Stimulated activated naive CD8-positive, alpha-beta T cell treated with anti-CD3 and anti-CD28 coated beads, Interleukin-15, amount 100 ng/mL, for 72 hours (primary cell): ENCODE measurements at regions not wholly inside any gene's neighbourhood (a gene's known extent, or its start where the extent isn't known, plus 50 kb on each side); places are given as distances from the start of the nearest gene placed in this dataset.
"Not testable (repeated sequence)": the region's sequence is repeated elsewhere in the genome, so short reads cannot be mapped to it uniquely, and the experiment has no call there.

Experiments used
- ATAC-seq: fragments of 150-1000 bp; cut with Tn5 transposase; 2 replicates; pipeline ENCODE4 v1.10.0; 2021; ENCODE audit warnings: mild to moderate bottlenecking, moderate library complexity
- DNase-seq, 2 donors: peaks; one replicate each; pipeline ENCODE4 v3.0.0; 2021 to 2022
- H3K27ac Mint-ChIP-seq, 2 donors: one replicate each; pipeline ENCODE4 v1.8.0; 2022; ENCODE audit warnings: mild to moderate bottlenecking in 2 of 2, mixed read lengths in 2 of 2, moderate library complexity in 2 of 2
- H3K27me3 Mint-ChIP-seq: one replicate; pipeline ENCODE4 v1.8.0; 2022; ENCODE audit warnings: mixed read lengths
- H3K4me1 Mint-ChIP-seq: one replicate; pipeline ENCODE4 v1.8.0; 2022; ENCODE audit warnings: mild to moderate bottlenecking, mixed read lengths
- H3K4me3 Mint-ChIP-seq, 2 donors: one replicate each; pipeline ENCODE4 v1.8.0; 2022; ENCODE audit warnings: mild to moderate bottlenecking in 2 of 2, mixed read lengths in 2 of 2, moderate library complexity in 1 of 2
- H3K9me3 Mint-ChIP-seq, 2 donors: one replicate each; pipeline ENCODE4 v1.8.0; 2022; ENCODE audit warnings: mixed read lengths in 2 of 2

- ATAC-seq (no peak), DNase-seq (no peak)
- no peak overlapping the region for H3K4me3 Mint-ChIP-seq
- peaks cover 17 to 19% of the 10 kb centered on the region in 2 donors for H3K9me3 Mint-ChIP-seq
- H3K27me3 Mint-ChIP-seq = no peaks in the 10 kb centered on the region
- no peaks in the 10 kb centered on the region for H3K4me1 Mint-ChIP-seq
- no peak overlapping the region for H3K27ac Mint-ChIP-seq
Measured at GRCh38 chr11:37280200-37280599, 682.2 kb upstream of the RAG2 start.

- ATAC-seq = no peak
- no peaks in the 10 kb centered on the region for H3K27me3 Mint-ChIP-seq
- peaks cover 16 to 17% of the 10 kb centered on the region in 2 donors for H3K9me3 Mint-ChIP-seq
- no peak for DNase-seq
- no peak overlapping the region for H3K27ac Mint-ChIP-seq
- H3K4me1 Mint-ChIP-seq = no peaks in the 10 kb centered on the region
- no peak overlapping the region for H3K4me3 Mint-ChIP-seq
Measured at GRCh38 chr11:37277896-37278465, 679.9 kb upstream of the RAG2 start.

GRCh38 chr11:37264783-37265182 is 666.7 kb upstream of the RAG2 start:
- Mint-ChIP-seq H3K9me3 (peaks cover 0 to 10% of the 10 kb centered on the region in 2 donors), H3K27ac (no peak overlapping the region), H3K27me3 (no peaks in the 10 kb centered on the region), H3K4me3 (no peak overlapping the region), H3K4me1 (no peaks in the 10 kb centered on the region)
- ATAC-seq (no peak), DNase-seq (no peak)

- Mint-ChIP-seq H3K27me3 (no peaks in the 10 kb centered on the region), H3K9me3 (peaks cover 0 to 10% of the 10 kb centered on the region in 2 donors), H3K4me1 (no peaks in the 10 kb centered on the region), H3K27ac (no peak overlapping the region), H3K4me3 (no peak overlapping the region)
- DNase-seq (no peak), ATAC-seq (no peak)
Measured at GRCh38 chr11:37264060-37264459, 666.0 kb upstream of the RAG2 start.

- H3K27me3 Mint-ChIP-seq, H3K27ac Mint-ChIP-seq, DNase-seq, ATAC-seq, H3K4me3 Mint-ChIP-seq, H3K4me1 Mint-ChIP-seq: not testable (repeated sequence)
- H3K9me3 Mint-ChIP-seq = peaks cover 1 to 12% of the 10 kb centered on the region in 2 donors
Measured at GRCh38 chr11:37263467-37263866, 665.4 kb upstream of the RAG2 start.

GRCh38 chr11:37259734-37260133 is 661.7 kb upstream of the RAG2 start:
- DNase-seq (no peak), ATAC-seq (no peak)
- H3K9me3 Mint-ChIP-seq = peaks cover 7 to 13% of the 10 kb centered on the region in 2 donors
- H3K4me3 Mint-ChIP-seq = no peak overlapping the region
- no peaks in the 10 kb centered on the region for H3K27me3 Mint-ChIP-seq
- no peak overlapping the region for H3K27ac Mint-ChIP-seq
- H3K4me1 Mint-ChIP-seq = no peaks in the 10 kb centered on the region

GRCh38 chr11:37248145-37248544 is 650.1 kb upstream of the RAG2 start:
- Mint-ChIP-seq H3K4me3 (no peak overlapping the region), H3K27me3 (no peaks in the 10 kb centered on the region), H3K27ac (no peak overlapping the region), H3K9me3 (peaks cover 0 to 9% of the 10 kb centered on the region in 2 donors), H3K4me1 (no peaks in the 10 kb centered on the region)
- DNase-seq (no peak), ATAC-seq (no peak)

- H3K27me3 Mint-ChIP-seq, H3K9me3 Mint-ChIP-seq, ATAC-seq, DNase-seq, H3K4me3 Mint-ChIP-seq, H3K27ac Mint-ChIP-seq, H3K4me1 Mint-ChIP-seq: not testable (repeated sequence)
Measured at GRCh38 chr11:37246092-37246491, 648.1 kb upstream of the RAG2 start.

- Mint-ChIP-seq H3K4me1 (no peaks in the 10 kb centered on the region), H3K27ac (no peak overlapping the region), H3K9me3 (peaks cover 7 to 8% of the 10 kb centered on the region in 2 donors), H3K27me3 (no peaks in the 10 kb centered on the region), H3K4me3 (no peak overlapping the region)
- DNase-seq (no peak), ATAC-seq (no peak)
Measured at GRCh38 chr11:37230865-37231264, 632.8 kb upstream of the RAG2 start.

GRCh38 chr11:37223962-37224361 is 625.9 kb upstream of the RAG2 start:
- Mint-ChIP-seq H3K4me1 (no peaks in the 10 kb centered on the region), H3K27me3 (no peaks in the 10 kb centered on the region), H3K27ac (no peak overlapping the region), H3K9me3 (peaks cover 0 to 3% of the 10 kb centered on the region in 2 donors), H3K4me3 (no peak overlapping the region)
- DNase-seq (no peak), ATAC-seq (no peak)

GRCh38 chr11:37203006-37203405 is 605.0 kb upstream of the RAG2 start:
- H3K9me3 Mint-ChIP-seq = peaks cover 16 to 23% of the 10 kb centered on the region in 2 donors
- no peak overlapping the region for H3K27ac Mint-ChIP-seq
- no peak overlapping the region for H3K4me3 Mint-ChIP-seq
- no peaks in the 10 kb centered on the region for H3K4me1 Mint-ChIP-seq
- ATAC-seq (no peak), DNase-seq (no peak)
- H3K27me3 Mint-ChIP-seq = no peaks in the 10 kb centered on the region

- ATAC-seq (no peak), DNase-seq (no peak)
- Mint-ChIP-seq H3K27ac (no peak overlapping the region), H3K4me3 (no peak overlapping the region), H3K9me3 (peaks cover 4 to 7% of the 10 kb centered on the region in 2 donors), H3K4me1 (no peaks in the 10 kb centered on the region), H3K27me3 (no peaks in the 10 kb centered on the region)
Measured at GRCh38 chr11:37199082-37199481, 601.0 kb upstream of the RAG2 start.

GRCh38 chr11:37184326-37184725 is 586.3 kb upstream of the RAG2 start:
- DNase-seq = no peak
- no peak for ATAC-seq
- no peaks in the 10 kb centered on the region for H3K4me1 Mint-ChIP-seq
- H3K4me3 Mint-ChIP-seq = no peak overlapping the region
- H3K9me3 Mint-ChIP-seq = peaks cover 0 to 21% of the 10 kb centered on the region in 2 donors
- no peak overlapping the region for H3K27ac Mint-ChIP-seq
- no peaks in the 10 kb centered on the region for H3K27me3 Mint-ChIP-seq

- Mint-ChIP-seq H3K27me3 (no peaks in the 10 kb centered on the region), H3K4me1 (no peaks in the 10 kb centered on the region)
- no peak for ATAC-seq
Measured at GRCh38 chr11:37182031-37182430, 584.0 kb upstream of the RAG2 start.

GRCh38 chr11:37177721-37178120 is 579.7 kb upstream of the RAG2 start:
- no peak overlapping the region for H3K4me3 Mint-ChIP-seq
- H3K27me3 Mint-ChIP-seq = no peaks in the 10 kb centered on the region
- DNase-seq (no peak), ATAC-seq (no peak)
- peaks cover 9 to 17% of the 10 kb centered on the region in 2 donors for H3K9me3 Mint-ChIP-seq
- H3K4me1 Mint-ChIP-seq = no peaks in the 10 kb centered on the region
- no peak overlapping the region for H3K27ac Mint-ChIP-seq

More at GRCh38 chr11:37182031-37182430, 584.0 kb upstream of the RAG2 start:
- Mint-ChIP-seq H3K27ac (no peak overlapping the region), H3K4me3 (no peak overlapping the region), H3K9me3 (peaks cover 0 to 21% of the 10 kb centered on the region in 2 donors)
- no peak for DNase-seq

GRCh38 chr11:37171451-37171850 is 573.4 kb upstream of the RAG2 start:
- DNase-seq (no peak), ATAC-seq (no peak)
- Mint-ChIP-seq H3K4me1 (no peaks in the 10 kb centered on the region), H3K4me3 (no peak overlapping the region), H3K9me3 (peaks cover 17 to 21% of the 10 kb centered on the region in 2 donors), H3K27ac (no peak overlapping the region), H3K27me3 (no peaks in the 10 kb centered on the region)

GRCh38 chr11:37170311-37170710 is 572.3 kb upstream of the RAG2 start:
- no peaks in the 10 kb centered on the region for H3K27me3 Mint-ChIP-seq
- DNase-seq (no peak), ATAC-seq (no peak)
- no peak overlapping the region for H3K4me3 Mint-ChIP-seq
- H3K4me1 Mint-ChIP-seq = no peaks in the 10 kb centered on the region
- H3K9me3 Mint-ChIP-seq = peaks cover 17 to 21% of the 10 kb centered on the region in 2 donors
- H3K27ac Mint-ChIP-seq = no peak overlapping the region
